ENCODE measurements at regions not wholly inside any gene's neighbourhood (a gene's known extent, or its start where the extent isn't known, plus 50 kb on each side); places are given as distances from the start of the nearest gene placed in this dataset.

GRCh38 chr3:67288466-67289106, 290.5 kb downstream of the KBTBD8 start:
- H3K9me3 ChIP-seq (ENCODE audit: control insufficient read depth, insufficient read depth, low read length), result no peaks in the 10 kb centered on the region
- ATAC-seq (ENCODE audit: low read depth) (no peak), DNase-seq (no peak)
- H3K4me3 ChIP-seq (ENCODE audit: insufficient read depth, low read depth, low read length), result no peak overlapping the region
- H2BK15ac ChIP-seq (ENCODE audit: low read depth, low read length), result no peak overlapping the region
- in situ Hi-C loops (cut with MboI; ENCODE audit: low sequenced_read_pairs) (no loop called here), dilution Hi-C loops (cut with HindIII; ENCODE audit: low sequenced_read_pairs, unreplicated experiment) (no loop called here), intact Hi-C loops (cut with micrococcal nuclease) (no loop called here)
- H2BK5ac ChIP-seq (ENCODE audit: low read depth, low read length, poor library complexity, severe bottlenecking), result no peak overlapping the region
- H3K36me3 ChIP-seq (ENCODE audit: control insufficient read depth, insufficient read depth, low read length), result no peaks in the 10 kb centered on the region
- WGBS, 2 experiments (ENCODE audit: extremely low coverage in 2 of 2, insufficient read length in 1 of 2), result no CpG with 5 or more reads among the region's 1 CpG
- H3K4me1 ChIP-seq (ENCODE audit: control insufficient read depth, insufficient read depth, low read length), result no peaks in the 10 kb centered on the region
- POLR2A ChIA-PET (ENCODE audit: unreplicated experiment), result no interaction called here
- no peak overlapping the region for H3K18ac ChIP-seq (ENCODE audit: low read depth, low read length)
- no peak overlapping the region for H3K4ac ChIP-seq (ENCODE audit: low read depth, low read length)
- no peaks in the 10 kb centered on the region for H3K79me1 ChIP-seq (ENCODE audit: low read depth in 1 of 2, low read length in 2 of 2)
- no peak overlapping the region for H4K91ac ChIP-seq (ENCODE audit: insufficient read depth, low read depth, low read length)
- no peak overlapping the region for H4K5ac ChIP-seq (ENCODE audit: low read depth, low read length)
- H2AK9ac ChIP-seq (replicated peaks; ENCODE audit: low read depth, low read length, poor library complexity), result no peak overlapping the region
- H3K9ac ChIP-seq (ENCODE audit: low read depth, low read length), result no peak overlapping the region
- BruUV-seq (replicated peaks), result no TSS peak
- no peak overlapping the region for H2AFZ ChIP-seq (replicated peaks; ENCODE audit: low read length, poor library complexity)
- no peak overlapping the region for H2AK5ac ChIP-seq (ENCODE audit: low read depth, low read length)
- H3K9me1 ChIP-seq (ENCODE audit: insufficient read depth, low read length), result no peaks in the 10 kb centered on the region
- no peak overlapping the region for H3K27ac ChIP-seq (ENCODE audit: insufficient read depth, low read length)
- no peak overlapping the region for H2BK120ac ChIP-seq (ENCODE audit: low read depth, low read length)
- H4K20me1 ChIP-seq (ENCODE audit: insufficient read depth, low read length), result no peaks in the 10 kb centered on the region
- no peak overlapping the region for H2BK20ac ChIP-seq (ENCODE audit: low read depth, low read length)
- H3K56ac ChIP-seq (ENCODE audit: extremely low read depth, insufficient read depth, low read length), result no peak overlapping the region
- no peaks in the 10 kb centered on the region for H3K27me3 ChIP-seq (ENCODE audit: control insufficient read depth, insufficient read depth, low read length)
- no peak overlapping the region for H4K8ac ChIP-seq (ENCODE audit: low read depth in 2 of 2, low read length in 2 of 2)
- H3K4me2 ChIP-seq (ENCODE audit: low read depth, low read length), result no peak overlapping the region
- no peak overlapping the region for H3K14ac ChIP-seq (replicated peaks; ENCODE audit: low read depth, low read length)
- H3K23ac ChIP-seq (ENCODE audit: low read depth, low read length), result no peak overlapping the region
- CTCF ChIA-PET, result no interaction called here
- TF ChIP-seq ELK1 (IDR thresholded peaks at IDR 0.05; ENCODE audit: borderline replicate concordance, low read depth, low read length) (no peak), CHD1 (IDR thresholded peaks at IDR 0.05; ENCODE audit: low read depth, low read length) (no peak), RFX5 (IDR thresholded peaks at IDR 0.05; ENCODE audit: low read depth, low read length) (no peak), RAD21 (IDR thresholded peaks at IDR 0.05; ENCODE audit: low read length) (no peak), RCOR1 (IDR thresholded peaks at IDR 0.05; ENCODE audit: insufficient replicate concordance, low read length) (no peak), SMC3 (IDR thresholded peaks at IDR 0.05; ENCODE audit: low read depth, low read length) (no peak), POLR2A (IDR thresholded peaks at IDR 0.05; ENCODE audit: low read depth, low read length) (no peak), CEBPB (IDR thresholded peaks at IDR 0.05; ENCODE audit: low read depth, low read length) (no peak), CTCF (conservative IDR thresholded peaks at IDR 0.05; ENCODE audit: low read depth, low read length) (no peak), FOS (IDR thresholded peaks at IDR 0.05; ENCODE audit: low read depth, low read length) (no peak), NFE2L2 (IDR thresholded peaks at IDR 0.05; ENCODE audit: low read depth, low read length) (no peak), BHLHE40 (IDR thresholded peaks at IDR 0.05; ENCODE audit: low read depth, low read length) (no peak), MAFK (IDR thresholded peaks at IDR 0.05; ENCODE audit: low read depth, low read length) (no peak), MAZ (IDR thresholded peaks at IDR 0.05; ENCODE audit: borderline replicate concordance, low read depth, low read length) (no peak)
- TF ChIP-seq, protein P1, sequence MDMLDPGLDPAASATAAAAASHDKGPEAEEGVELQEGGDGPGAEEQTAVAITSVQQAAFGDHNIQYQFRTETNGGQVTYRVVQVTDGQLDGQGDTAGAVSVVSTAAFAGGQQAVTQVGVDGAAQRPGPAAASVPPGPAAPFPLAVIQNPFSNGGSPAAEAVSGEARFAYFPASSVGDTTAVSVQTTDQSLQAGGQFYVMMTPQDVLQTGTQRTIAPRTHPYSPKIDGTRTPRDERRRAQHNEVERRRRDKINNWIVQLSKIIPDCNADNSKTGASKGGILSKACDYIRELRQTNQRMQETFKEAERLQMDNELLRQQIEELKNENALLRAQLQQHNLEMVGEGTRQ (IDR thresholded peaks at IDR 0.05; ENCODE audit: low read depth, low read length), result no peak
